MM.1S (cell line): ENCODE measurements at regions not wholly inside any gene's neighbourhood (a gene's known extent, or its start where the extent isn't known, plus 50 kb on each side); places are given as distances from the start of the nearest gene placed in this dataset.
A peak's percentile ranks its signal among the peaks of the same experiment; 100 is the strongest.

ENCODE experiments used
- DNase-seq: peaks from one replicate; pipeline ENCODE4 v3.0.0-alpha.2; 2015
- H2AFZ ChIP-seq: fragments of 300-600 bp; sonication (generic); 2 replicates; pipeline ENCODE4 v1.6.0; 2016; ENCODE audit warnings: antibody characterized with exemption, low read length
- H3F3A ChIP-seq: fragments of 300-600 bp; sonication (generic); 2 replicates; pipeline ENCODE4 v1.6.1; 2016; ENCODE audit warnings: mild to moderate bottlenecking, antibody characterized with exemption, low read length, moderate library complexity, mixed read lengths; ENCODE audit not compliant: insufficient read depth
- H3K27ac ChIP-seq: fragments of 300-600 bp; sonication (generic); 2 replicates; pipeline ENCODE4 v1.5.1; 2016; ENCODE audit warnings: mild to moderate bottlenecking, low read length
- H3K27me3 ChIP-seq: fragments of 300-600 bp; sonication (generic); replicated peaks from 2 replicates; pipeline ENCODE4 v1.6.0; 2016; ENCODE audit warnings: low read length; ENCODE audit not compliant: insufficient read depth
- H3K36me3 ChIP-seq: fragments of 300-600 bp; sonication (generic); replicated peaks from 2 replicates; pipeline ENCODE4 v1.6.1; 2016; ENCODE audit warnings: mild to moderate bottlenecking, low read length, mixed read lengths; ENCODE audit not compliant: insufficient read depth
- H3K4me1 ChIP-seq: fragments of 300-600 bp; sonication (generic); 2 replicates; pipeline ENCODE4 v1.6.1; 2016; ENCODE audit warnings: low read length, mixed read lengths
- H3K4me2 ChIP-seq: fragments of 300-600 bp; sonication (generic); 2 replicates; pipeline ENCODE4 v1.6.0; 2016; ENCODE audit warnings: low read depth, low read length
- H3K4me3 ChIP-seq: fragments of 300-600 bp; sonication (generic); 2 replicates; pipeline ENCODE4 v1.5.1; 2016; ENCODE audit warnings: low read length, mixed read lengths
- H3K79me2 ChIP-seq: fragments of 300-600 bp; sonication (generic); 2 replicates; pipeline ENCODE4 v1.6.1; 2016; ENCODE audit warnings: mixed run types, low read length, mixed read lengths
- H3K9ac ChIP-seq: fragments of 300-600 bp; sonication (generic); 2 replicates; pipeline ENCODE4 v1.6.1; 2016; ENCODE audit warnings: low read length, mixed read lengths
- H3K9me2 ChIP-seq: fragments of 300-600 bp; sonication (generic); replicated peaks from 2 replicates; pipeline ENCODE4 v1.6.1; 2016; ENCODE audit warnings: mild to moderate bottlenecking, low read length, mixed read lengths; ENCODE audit not compliant: insufficient read depth
- H3K9me3 ChIP-seq: fragments of 300-600 bp; sonication (generic); replicated peaks from 2 replicates; pipeline ENCODE4 v1.6.1; 2016; ENCODE audit warnings: mild to moderate bottlenecking, low read length, mixed read lengths; ENCODE audit not compliant: insufficient read depth
- H4K20me1 ChIP-seq: fragments of 300-600 bp; sonication (generic); 2 replicates; pipeline ENCODE4 v1.6.1; 2016; ENCODE audit warnings: mild to moderate bottlenecking, low read length, moderate library complexity, mixed read lengths; ENCODE audit not compliant: insufficient read depth
- EZH2 ChIP-seq: fragments of 300-600 bp; sonication (generic); optimal IDR thresholded peaks from 2 replicates; pipeline ENCODE3; 2017; ENCODE audit warnings: low read depth, mild to moderate bottlenecking, antibody characterized with exemption, low read length, mixed read lengths
- EZH2phosphoT487 ChIP-seq: fragments of 300-600 bp; sonication (generic); IDR thresholded peaks from 2 replicates; pipeline ENCODE4 v1.6.1; 2018; ENCODE audit warnings: antibody characterized with exemption, low read length
- TF ChIP-seq, protein P1 (sequence below): fragments of 300-600 bp; sonication (generic); IDR thresholded peaks from 2 replicates; pipeline ENCODE4 v1.5.1; 2016; ENCODE audit warnings: antibody characterized with exemption, low read length, mixed read lengths

DNA sequence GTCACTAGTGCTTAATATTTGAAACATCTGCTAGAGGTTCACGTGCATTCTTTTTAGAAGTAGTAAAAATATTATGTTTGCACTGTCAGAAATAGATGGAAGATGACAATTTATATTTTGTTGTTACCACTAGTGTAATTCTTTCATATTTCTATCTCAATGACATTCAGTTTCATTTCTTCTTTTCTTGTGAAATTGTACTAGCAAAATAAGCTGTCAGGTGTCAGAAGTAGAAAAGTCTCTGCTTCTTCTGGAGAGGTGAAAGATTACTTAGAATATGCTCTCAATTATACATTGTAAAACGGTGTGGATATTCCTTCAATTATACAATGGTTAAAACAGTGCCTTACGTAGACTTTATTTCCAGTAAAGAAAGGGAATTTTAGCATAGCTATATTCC lies 395.4 kb downstream of the CSNK1G3 start:
- H4K20me1 ChIP-seq = no peaks in the 10 kb centered on the region
- no peak overlapping the region for H3K4me3 ChIP-seq
- no peaks in the 10 kb centered on the region for H3K9me2 ChIP-seq
- H3K36me3 ChIP-seq = no peaks in the 10 kb centered on the region
- no peak overlapping the region for H3K9ac ChIP-seq
- peak overlapping the region; percentile 1; the same call in 1 of the 2 replicates for H3K4me2 ChIP-seq
- no peak for DNase-seq
- H3K4me1 ChIP-seq = peaks cover 5% of the 10 kb centered on the region
- H3F3A ChIP-seq = no peaks in the 10 kb centered on the region
- H3K27ac ChIP-seq = peak overlapping the region; percentile 45; the same call in 1 of the 2 replicates
- H3K79me2 ChIP-seq = no peaks in the 10 kb centered on the region
- no peaks in the 10 kb centered on the region for H3K27me3 ChIP-seq
- TF ChIP-seq EZH2phosphoT487 = no peak
- TF ChIP-seq, protein P1, sequence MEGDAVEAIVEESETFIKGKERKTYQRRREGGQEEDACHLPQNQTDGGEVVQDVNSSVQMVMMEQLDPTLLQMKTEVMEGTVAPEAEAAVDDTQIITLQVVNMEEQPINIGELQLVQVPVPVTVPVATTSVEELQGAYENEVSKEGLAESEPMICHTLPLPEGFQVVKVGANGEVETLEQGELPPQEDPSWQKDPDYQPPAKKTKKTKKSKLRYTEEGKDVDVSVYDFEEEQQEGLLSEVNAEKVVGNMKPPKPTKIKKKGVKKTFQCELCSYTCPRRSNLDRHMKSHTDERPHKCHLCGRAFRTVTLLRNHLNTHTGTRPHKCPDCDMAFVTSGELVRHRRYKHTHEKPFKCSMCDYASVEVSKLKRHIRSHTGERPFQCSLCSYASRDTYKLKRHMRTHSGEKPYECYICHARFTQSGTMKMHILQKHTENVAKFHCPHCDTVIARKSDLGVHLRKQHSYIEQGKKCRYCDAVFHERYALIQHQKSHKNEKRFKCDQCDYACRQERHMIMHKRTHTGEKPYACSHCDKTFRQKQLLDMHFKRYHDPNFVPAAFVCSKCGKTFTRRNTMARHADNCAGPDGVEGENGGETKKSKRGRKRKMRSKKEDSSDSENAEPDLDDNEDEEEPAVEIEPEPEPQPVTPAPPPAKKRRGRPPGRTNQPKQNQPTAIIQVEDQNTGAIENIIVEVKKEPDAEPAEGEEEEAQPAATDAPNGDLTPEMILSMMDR = no peak
- no peak overlapping the region for H2AFZ ChIP-seq
- H3K9me3 ChIP-seq = no peaks in the 10 kb centered on the region

DNA sequence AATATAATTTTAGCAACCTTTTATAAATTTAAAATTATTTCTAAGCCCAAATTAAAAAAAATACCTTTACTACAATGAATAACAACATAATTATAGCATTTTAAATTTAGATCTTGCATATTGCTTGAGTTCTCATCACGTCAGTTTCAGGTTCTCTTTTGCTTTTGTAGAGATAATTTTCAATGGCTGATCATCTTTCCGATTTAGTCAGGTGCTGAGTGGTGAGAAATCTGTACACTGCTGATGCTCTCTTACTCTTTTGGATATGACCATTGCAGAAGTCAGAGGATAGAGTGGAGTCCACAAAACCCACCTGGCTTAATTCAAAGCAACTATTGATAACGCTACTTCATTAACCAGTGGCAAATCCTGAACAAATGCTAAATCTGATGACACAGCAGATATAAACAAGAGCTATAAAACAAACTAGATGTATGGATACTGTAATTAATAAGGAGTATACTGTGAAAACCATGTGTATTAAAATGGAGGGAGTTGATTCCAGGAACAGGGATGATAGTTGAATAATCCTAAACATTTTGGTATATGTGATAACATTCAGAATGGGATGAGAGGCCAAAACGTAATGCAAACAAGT lies 394.8 kb downstream of the CSNK1G3 start:
- Histone ChIP-seq H3K79me2 (no peaks in the 10 kb centered on the region), H2AFZ (no peak overlapping the region), H3K4me2 (peak overlapping the region; percentile 1), H3K9me3 (no peaks in the 10 kb centered on the region), H3K4me1 (peaks cover 5% of the 10 kb centered on the region), H3K9ac (no peak overlapping the region), H3K4me3 (no peak overlapping the region), H3K36me3 (no peaks in the 10 kb centered on the region), H4K20me1 (no peaks in the 10 kb centered on the region), H3K9me2 (no peaks in the 10 kb centered on the region), H3F3A (no peaks in the 10 kb centered on the region), H3K27ac (peak overlapping the region; percentile 45; the same call in 1 of the 2 replicates), H3K27me3 (no peaks in the 10 kb centered on the region)
- DNase-seq = peak; percentile 15
- TF ChIP-seq EZH2 (no peak), EZH2phosphoT487 (no peak)
- TF ChIP-seq, protein P1 = no peak

DNA sequence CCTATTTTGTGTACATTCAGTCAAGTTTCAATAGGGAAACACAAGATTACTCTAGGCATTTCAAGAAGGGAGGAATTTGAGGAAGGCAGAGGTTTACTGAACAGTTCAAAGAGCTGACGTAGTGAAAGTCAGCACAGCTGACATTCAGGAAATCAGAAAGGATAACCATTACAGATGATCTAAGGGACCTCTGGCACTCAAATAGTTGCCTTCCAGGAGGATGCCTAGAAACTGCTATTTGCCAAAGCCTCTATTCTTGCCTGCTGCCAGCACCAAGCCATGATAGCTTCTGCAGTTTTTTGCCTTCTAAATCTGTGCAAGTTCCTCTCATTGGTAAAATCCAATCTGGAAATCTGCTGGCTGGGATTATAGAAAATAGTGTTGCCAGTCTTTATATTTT lies 373.1 kb downstream of the CSNK1G3 start:
- H3K27me3 ChIP-seq = no peaks in the 10 kb centered on the region
- H3K4me2 ChIP-seq = no peak overlapping the region
- H2AFZ ChIP-seq = no peak overlapping the region
- H3K4me1 ChIP-seq = no peaks in the 10 kb centered on the region
- no peaks in the 10 kb centered on the region for H3F3A ChIP-seq
- no peaks in the 10 kb centered on the region for H4K20me1 ChIP-seq
- H3K9ac ChIP-seq = no peak overlapping the region
- no peak overlapping the region for H3K27ac ChIP-seq
- no peak overlapping the region for H3K4me3 ChIP-seq
- no peak for TF ChIP-seq EZH2phosphoT487
- TF ChIP-seq, protein P1 = no peak
- TF ChIP-seq EZH2 = no peak
- DNase-seq = no peak
- no peaks in the 10 kb centered on the region for H3K36me3 ChIP-seq
- H3K9me3 ChIP-seq = no peaks in the 10 kb centered on the region
- H3K79me2 ChIP-seq = no peaks in the 10 kb centered on the region
- H3K9me2 ChIP-seq = no peaks in the 10 kb centered on the region
